Smooth muscle cell (in vitro differentiated cells): ENCODE measurements at regions not wholly inside any gene's neighbourhood (a gene's known extent, or its start where the extent isn't known, plus 50 kb on each side); places are given as distances from the start of the nearest gene placed in this dataset.

Experiments used
- DNase-seq: peaks from one replicate; lab custom pipeline; 2025; ENCODE audit not compliant: unreplicated experiment; lab: John Stamatoyannopoulos, UW
- H2AFZ ChIP-seq: fragments of 200-600 bp; sonication (generic); 2 replicates; pipeline ENCODE4 v1.6.0; 2016; ENCODE audit warnings: antibody characterized with exemption, low read depth, mild to moderate bottlenecking
- H3F3A ChIP-seq: fragments of 200-600 bp; sonication (generic); 2 replicates; pipeline ENCODE4 v1.6.0; 2017; ENCODE audit warnings: antibody characterized with exemption, low read depth
- H3K27ac ChIP-seq: fragments of 200-600 bp; sonication (generic); 2 replicates; pipeline ENCODE4 v1.5.1; 2016; ENCODE audit warnings: low read depth, mild to moderate bottlenecking
- H3K27me3 ChIP-seq: fragments of 200-600 bp; sonication (generic); 2 replicates; pipeline ENCODE4 v1.6.1; 2016; ENCODE audit warnings: low read depth, mild to moderate bottlenecking
- H3K36me3 ChIP-seq: fragments of 200-600 bp; sonication (generic); 2 replicates; pipeline ENCODE4 v1.5.1; 2016; ENCODE audit warnings: low read depth
- H3K4me1 ChIP-seq: fragments of 200-600 bp; sonication (generic); 2 replicates; pipeline ENCODE4 v1.5.1; 2016; ENCODE audit warnings: low read depth
- H3K4me2 ChIP-seq: fragments of 200-600 bp; sonication (generic); 2 replicates; pipeline ENCODE4 v1.6.0; 2016; ENCODE audit warnings: mild to moderate bottlenecking
- H3K4me3 ChIP-seq: fragments of 200-600 bp; sonication (generic); 2 replicates; pipeline ENCODE4 v1.5.1; 2016; ENCODE audit warnings: mild to moderate bottlenecking
- H3K79me2 ChIP-seq: fragments of 200-600 bp; sonication (generic); 2 replicates; pipeline ENCODE4 v1.6.0; 2016; ENCODE audit warnings: low read depth, mild to moderate bottlenecking
- H3K9ac ChIP-seq: fragments of 200-600 bp; sonication (generic); 2 replicates; pipeline ENCODE4 v1.6.0; 2016; ENCODE audit warnings: low read depth
- H3K9me3 ChIP-seq: fragments of 200-600 bp; sonication (generic); replicated peaks from 2 replicates; pipeline ENCODE4 v1.5.1; 2016; ENCODE audit warnings: low read depth
- H4K20me1 ChIP-seq: fragments of 200-600 bp; sonication (generic); 2 replicates; pipeline ENCODE4 v1.6.0; 2016; ENCODE audit warnings: low read depth
- WGBS: methylation state at CpG from one replicate; pipeline ENCODE4 v1.1.7; 2016; ENCODE audit warnings: low lambda C conversion rate; 5-methylcytosine and 5-hydroxymethylcytosine counted together
- TF ChIP-seq, protein P1 (sequence below): fragments of 200-600 bp; sonication (generic); IDR thresholded peaks from 2 replicates; pipeline ENCODE4 v1.5.1; 2017; ENCODE audit warnings: borderline replicate concordance, mild to moderate bottlenecking, antibody characterized with exemption; ENCODE audit not compliant: insufficient read depth, poor library complexity, severe bottlenecking

DNA sequence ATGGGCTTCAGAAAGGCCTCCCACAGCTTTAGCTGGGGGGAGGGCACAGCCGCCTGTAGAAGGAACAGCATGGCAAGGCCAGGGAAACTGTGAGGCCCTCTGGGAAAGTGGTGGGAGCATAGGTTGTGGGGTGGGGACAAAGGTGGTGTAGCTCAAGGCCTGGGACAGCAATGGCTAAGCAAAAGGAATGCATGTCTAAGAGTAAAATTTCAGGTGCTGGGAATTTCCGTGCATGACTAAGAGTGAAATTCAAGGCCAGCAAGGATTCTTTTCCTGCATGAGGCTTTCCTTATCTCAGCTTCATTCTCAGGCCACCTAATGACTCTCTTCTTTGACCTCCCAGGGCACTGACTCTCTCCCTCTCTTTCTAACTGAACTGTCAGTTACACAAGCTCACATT, 86.5 kb upstream of the WNT4 start:
- Histone ChIP-seq H4K20me1 (no peaks in the 10 kb centered on the region), H3K27ac (no peak overlapping the region), H3K27me3 (peaks cover 11% of the 10 kb centered on the region), H3K4me3 (no peak overlapping the region), H3K36me3 (no peaks in the 10 kb centered on the region), H3K4me1 (no peaks in the 10 kb centered on the region), H2AFZ (no peak overlapping the region), H3K9me3 (no peaks in the 10 kb centered on the region), H3K4me2 (no peak overlapping the region), H3K79me2 (no peaks in the 10 kb centered on the region), H3K9ac (no peak overlapping the region), H3F3A (no peaks in the 10 kb centered on the region)
- WGBS: 56% methylated on average over 2 of the region's 2 CpGs
- TF ChIP-seq, protein P1, sequence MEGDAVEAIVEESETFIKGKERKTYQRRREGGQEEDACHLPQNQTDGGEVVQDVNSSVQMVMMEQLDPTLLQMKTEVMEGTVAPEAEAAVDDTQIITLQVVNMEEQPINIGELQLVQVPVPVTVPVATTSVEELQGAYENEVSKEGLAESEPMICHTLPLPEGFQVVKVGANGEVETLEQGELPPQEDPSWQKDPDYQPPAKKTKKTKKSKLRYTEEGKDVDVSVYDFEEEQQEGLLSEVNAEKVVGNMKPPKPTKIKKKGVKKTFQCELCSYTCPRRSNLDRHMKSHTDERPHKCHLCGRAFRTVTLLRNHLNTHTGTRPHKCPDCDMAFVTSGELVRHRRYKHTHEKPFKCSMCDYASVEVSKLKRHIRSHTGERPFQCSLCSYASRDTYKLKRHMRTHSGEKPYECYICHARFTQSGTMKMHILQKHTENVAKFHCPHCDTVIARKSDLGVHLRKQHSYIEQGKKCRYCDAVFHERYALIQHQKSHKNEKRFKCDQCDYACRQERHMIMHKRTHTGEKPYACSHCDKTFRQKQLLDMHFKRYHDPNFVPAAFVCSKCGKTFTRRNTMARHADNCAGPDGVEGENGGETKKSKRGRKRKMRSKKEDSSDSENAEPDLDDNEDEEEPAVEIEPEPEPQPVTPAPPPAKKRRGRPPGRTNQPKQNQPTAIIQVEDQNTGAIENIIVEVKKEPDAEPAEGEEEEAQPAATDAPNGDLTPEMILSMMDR: no peak
- DNase-seq: no peak

DNA sequence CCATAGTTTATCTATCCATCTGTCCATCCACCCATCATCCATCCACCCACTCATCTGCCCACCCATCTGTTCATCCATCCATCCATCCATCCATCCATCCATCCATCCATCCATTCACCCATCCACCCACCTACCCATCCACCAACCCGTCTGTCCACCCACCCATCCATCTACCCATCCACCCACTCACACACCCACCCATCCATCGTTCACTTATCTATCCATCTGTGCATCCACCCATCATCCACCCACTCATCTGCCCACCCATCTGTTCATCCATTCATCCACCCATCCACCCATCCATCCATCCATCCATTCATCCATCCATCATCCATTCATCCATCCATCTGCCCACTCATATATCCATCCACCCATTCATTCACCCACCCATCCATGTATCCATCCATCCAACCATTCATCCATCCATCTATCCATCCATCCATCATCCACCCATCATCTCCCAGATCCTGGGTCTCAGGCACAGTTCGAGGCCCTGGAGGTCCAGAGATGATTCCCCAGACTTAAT, 88.2 kb upstream of the WNT4 start:
- Histone ChIP-seq H3K9me3 (no peaks in the 10 kb centered on the region), H3K79me2 (no peaks in the 10 kb centered on the region), H3K27me3 (peaks cover 25% of the 10 kb centered on the region), H3F3A (no peaks in the 10 kb centered on the region), H3K27ac (no peak overlapping the region), H3K4me2 (no peak overlapping the region), H4K20me1 (no peaks in the 10 kb centered on the region), H3K4me1 (no peaks in the 10 kb centered on the region), H3K9ac (no peak overlapping the region), H2AFZ (no peak overlapping the region), H3K36me3 (no peaks in the 10 kb centered on the region), H3K4me3 (no peak overlapping the region)
- 95% methylated on average over 3 of the region's 3 CpGs for WGBS
- DNase-seq: no peak
- TF ChIP-seq, protein P1: no peak

DNA sequence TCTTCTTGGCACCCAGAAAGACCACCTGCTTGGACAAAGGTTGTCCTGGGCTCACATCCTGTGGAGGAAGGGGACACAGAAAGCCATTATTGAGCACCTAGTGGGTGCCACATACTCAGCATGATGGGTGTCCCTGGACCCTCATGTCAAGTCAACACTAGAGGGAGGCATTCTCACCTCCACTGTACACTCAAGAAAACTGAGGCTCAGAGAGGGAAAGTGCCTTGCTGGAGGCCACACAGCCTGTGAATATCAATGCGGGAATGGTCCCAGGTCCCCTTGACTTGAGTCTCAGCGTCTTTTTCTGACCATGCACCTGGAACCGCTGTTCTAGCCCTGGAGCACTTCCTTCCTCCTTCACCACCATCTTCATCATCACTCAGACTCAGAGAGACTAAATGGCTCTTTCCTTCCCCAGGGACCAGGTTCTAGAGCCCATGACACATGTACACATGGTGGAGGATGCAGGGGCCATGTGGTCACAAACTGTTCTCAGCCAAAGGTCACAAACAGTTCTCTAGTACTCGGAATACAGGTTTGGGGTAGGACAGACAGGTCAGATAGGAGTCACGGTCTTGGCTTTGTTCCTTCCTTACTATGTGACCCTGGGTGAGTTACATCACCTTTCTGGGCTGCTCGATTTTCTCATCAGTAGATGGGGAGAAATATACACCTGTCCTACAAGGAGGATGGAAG, 89.2 kb upstream of the WNT4 start:
- Histone ChIP-seq H3K36me3 (no peaks in the 10 kb centered on the region), H3K4me1 (no peaks in the 10 kb centered on the region), H3K27me3 (peaks cover 25% of the 10 kb centered on the region), H3F3A (no peaks in the 10 kb centered on the region), H3K9ac (no peak overlapping the region), H3K9me3 (no peaks in the 10 kb centered on the region), H3K27ac (no peak overlapping the region), H3K79me2 (no peaks in the 10 kb centered on the region), H3K4me3 (no peak overlapping the region), H4K20me1 (no peaks in the 10 kb centered on the region), H2AFZ (no peak overlapping the region), H3K4me2 (no peak overlapping the region)
- TF ChIP-seq, protein P1: no peak
- DNase-seq: no peak
- WGBS: 88% methylated on average over 6 of the region's 6 CpGs

DNA sequence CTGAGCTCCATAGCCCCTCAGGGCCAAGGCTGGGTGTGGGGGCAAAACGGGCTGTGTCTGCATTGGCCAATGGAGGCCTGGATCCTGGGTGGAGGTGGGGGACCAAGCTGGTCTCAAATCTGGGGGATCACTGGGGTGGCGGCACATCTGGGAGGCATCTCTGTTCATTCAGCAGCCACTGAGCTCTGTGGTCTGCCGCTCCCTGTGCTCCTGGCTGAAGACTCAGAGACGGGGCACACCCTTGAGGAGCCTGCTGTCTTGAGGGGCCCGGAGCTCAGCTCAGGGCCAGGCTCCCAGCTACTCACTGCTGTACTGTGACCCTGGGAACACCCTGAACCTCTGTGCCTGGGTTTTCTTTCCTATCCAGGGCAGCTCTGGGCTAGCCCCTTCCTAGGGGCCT, 90.3 kb upstream of the WNT4 start:
- no peak for DNase-seq
- WGBS: 91% methylated on average over 5 of the region's 5 CpGs

More for the DNA sequence above, 90.3 kb upstream of the WNT4 start:
- no peak overlapping the region for H2AFZ ChIP-seq
- no peak overlapping the region for H3K4me2 ChIP-seq
- peaks cover 25% of the 10 kb centered on the region for H3K27me3 ChIP-seq
- H4K20me1 ChIP-seq: no peaks in the 10 kb centered on the region
- H3K4me1 ChIP-seq: no peaks in the 10 kb centered on the region
- no peak overlapping the region for H3K9ac ChIP-seq
- H3K27ac ChIP-seq: no peak overlapping the region
- no peaks in the 10 kb centered on the region for H3K79me2 ChIP-seq
- H3K4me3 ChIP-seq: no peak overlapping the region
- no peaks in the 10 kb centered on the region for H3F3A ChIP-seq
- no peaks in the 10 kb centered on the region for H3K36me3 ChIP-seq
- TF ChIP-seq, protein P1: no peak
- H3K9me3 ChIP-seq: no peaks in the 10 kb centered on the region
